Medulla oblongata (tissue), 1 donor: ENCODE measurements at regions not wholly inside any gene's neighbourhood (a gene's known extent, or its start where the extent isn't known, plus 50 kb on each side); places are given as distances from the start of the nearest gene placed in this dataset.

ENCODE experiments used
- DNase-seq: peaks from one replicate; pipeline ENCODE4 v3.0.0-alpha.2; 2015; ENCODE audit errors: extremely low spot score

DNA sequence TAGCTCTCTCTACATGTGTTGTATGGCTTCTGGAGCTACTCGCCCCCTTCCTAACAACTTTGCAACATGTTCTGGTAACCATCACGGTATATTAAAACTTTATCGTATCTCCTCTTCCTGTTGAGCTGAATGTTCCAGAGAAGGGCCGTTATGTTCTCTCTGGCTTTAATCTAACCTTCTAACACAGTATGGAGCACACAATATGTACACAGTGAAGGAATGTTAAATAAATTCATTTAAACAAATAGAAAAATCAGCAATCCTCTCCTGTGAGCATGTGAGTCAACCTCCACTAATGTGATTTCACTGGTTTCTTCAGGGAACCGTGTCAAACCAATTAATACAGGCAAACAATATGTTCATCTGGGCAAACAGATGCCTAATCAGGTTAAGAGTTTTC lies 319.5 kb upstream of the OR4E1 start:
- DNase-seq = no peak

DNA sequence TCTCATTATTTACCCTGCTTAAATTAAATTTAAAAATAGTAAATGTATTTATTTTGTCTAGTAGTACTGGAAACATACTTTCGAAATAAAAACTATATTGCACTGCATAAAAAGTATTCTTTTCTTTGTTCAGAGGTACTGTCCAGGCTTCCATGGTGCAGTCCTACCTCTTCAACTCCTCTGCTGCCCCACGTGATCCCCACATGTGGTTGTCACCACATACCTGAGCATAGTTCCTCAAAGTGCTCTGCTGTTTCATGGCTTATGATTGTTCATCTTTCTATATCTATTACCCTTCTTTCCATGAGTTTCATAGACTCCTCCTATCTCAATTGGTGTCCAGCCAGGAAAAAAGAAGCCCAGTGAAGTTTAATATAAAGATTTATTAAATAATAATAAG lies 317.5 kb upstream of the OR4E1 start:
- no peak for DNase-seq

DNA sequence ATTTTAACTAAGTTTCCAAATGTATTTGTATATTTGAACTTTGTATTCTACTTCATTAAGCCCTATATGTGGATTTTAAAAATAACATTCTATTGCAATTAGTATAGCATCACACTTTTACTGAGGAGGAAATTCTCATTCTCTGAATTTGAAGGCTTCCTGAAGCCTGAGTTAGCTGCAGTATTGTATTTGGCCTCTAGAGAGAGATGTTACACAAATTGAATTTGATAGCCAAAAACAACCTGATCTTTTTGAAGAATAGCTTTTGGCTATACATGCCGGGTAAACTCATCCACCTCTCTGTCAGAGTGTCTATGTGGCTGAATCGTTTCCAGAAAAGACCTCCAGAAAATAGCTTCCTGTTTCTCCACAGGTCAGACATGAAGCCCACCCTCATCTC lies 316.5 kb upstream of the OR4E1 start:
- DNase-seq = peak; percentile 13

DNA sequence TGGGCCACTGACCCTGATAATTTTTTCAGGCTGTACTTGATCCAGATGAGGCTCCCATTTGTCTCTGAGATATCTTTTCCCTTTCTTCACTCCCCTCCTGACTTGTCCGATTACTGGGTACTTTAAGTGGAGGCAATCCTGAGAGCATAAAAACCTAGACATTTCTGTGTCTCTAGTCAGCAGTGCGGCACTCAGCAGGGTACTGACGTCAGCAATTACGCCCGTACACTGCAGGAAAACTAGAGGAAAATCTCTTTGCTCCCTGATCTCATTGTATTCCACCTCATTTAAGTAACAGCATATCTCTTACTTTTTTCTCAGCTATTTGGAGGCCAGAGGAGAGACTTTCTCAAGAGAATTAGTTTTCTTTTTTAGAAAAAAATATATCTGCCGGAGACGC lies 315.5 kb upstream of the OR4E1 start:
- DNase-seq = no peak

DNA sequence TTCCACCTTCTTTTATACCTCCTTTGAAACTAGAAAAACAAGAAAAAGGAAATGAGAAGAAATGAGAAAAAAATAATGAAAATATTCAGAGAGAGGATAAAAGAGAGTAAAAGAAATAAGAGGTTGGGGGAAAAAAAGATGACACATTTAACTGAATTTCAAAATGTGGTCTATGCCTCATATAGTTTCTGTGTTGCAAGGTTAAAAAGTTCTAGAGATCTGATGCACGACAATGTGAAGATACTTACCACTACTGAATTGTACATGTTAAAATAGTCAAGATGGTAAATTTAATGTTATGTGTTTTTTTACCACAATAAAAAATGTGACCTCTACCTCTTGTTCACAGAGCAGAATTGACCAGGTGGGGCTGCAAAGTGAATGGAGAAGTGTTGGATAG lies 314.8 kb upstream of the OR4E1 start:
- no peak for DNase-seq

DNA sequence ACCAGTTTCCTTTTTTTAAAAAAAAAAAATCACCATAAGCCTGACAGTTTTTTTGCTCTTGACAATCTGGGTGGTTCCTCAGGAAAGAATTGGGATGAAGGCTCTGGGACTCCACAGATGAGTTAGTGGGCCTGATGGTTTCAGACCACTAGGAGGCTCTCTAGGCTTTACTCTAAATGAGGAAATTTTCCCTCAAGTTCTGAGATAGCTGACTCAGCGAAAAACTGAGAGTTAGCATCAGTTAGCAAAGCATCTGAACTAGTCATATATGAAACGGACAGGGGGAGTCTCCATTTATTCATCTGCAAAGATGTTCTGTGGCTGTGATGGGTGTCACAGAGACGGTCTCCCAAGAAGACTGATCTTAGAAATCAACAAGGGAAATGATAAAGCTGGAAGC lies 314.3 kb upstream of the OR4E1 start:
- peak; percentile 19 for DNase-seq

DNA sequence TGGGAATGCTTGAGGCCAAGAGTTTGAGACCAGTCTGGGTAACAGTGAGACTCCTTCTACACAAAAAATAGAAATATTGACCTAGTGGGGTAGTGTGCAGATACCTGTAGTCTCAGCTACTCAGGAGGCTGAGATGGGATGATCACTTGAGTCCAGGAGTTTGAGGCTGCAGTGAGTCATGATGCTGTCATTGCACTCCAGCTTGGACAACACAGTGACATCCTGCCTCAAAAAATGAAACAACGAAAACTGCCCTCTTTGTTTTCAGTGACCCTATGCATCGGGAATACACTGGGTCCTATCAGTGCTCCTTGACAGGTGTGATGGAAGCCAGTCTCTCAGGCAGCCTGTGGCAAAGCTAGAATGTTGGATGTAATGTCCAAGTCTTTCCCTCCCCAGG lies 311.5 kb upstream of the OR4E1 start:
- no peak for DNase-seq

DNA sequence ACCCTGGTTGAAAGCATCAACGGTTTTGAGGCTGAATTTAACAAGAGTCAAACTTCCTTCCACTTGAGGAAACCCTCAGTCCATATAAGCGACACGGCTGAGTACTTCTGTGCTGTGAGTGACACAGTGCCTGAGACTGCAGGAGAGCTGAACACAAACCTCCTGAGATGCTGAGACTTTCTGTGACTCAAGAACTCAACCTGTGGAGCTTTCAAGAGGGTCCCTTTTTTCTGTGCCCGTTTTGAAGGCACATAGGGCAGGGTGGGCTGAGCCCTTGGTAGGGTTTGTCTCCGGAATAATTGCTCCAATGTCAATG lies 305.3 kb upstream of the OR4E1 start:
- DNase-seq = no peak

DNA sequence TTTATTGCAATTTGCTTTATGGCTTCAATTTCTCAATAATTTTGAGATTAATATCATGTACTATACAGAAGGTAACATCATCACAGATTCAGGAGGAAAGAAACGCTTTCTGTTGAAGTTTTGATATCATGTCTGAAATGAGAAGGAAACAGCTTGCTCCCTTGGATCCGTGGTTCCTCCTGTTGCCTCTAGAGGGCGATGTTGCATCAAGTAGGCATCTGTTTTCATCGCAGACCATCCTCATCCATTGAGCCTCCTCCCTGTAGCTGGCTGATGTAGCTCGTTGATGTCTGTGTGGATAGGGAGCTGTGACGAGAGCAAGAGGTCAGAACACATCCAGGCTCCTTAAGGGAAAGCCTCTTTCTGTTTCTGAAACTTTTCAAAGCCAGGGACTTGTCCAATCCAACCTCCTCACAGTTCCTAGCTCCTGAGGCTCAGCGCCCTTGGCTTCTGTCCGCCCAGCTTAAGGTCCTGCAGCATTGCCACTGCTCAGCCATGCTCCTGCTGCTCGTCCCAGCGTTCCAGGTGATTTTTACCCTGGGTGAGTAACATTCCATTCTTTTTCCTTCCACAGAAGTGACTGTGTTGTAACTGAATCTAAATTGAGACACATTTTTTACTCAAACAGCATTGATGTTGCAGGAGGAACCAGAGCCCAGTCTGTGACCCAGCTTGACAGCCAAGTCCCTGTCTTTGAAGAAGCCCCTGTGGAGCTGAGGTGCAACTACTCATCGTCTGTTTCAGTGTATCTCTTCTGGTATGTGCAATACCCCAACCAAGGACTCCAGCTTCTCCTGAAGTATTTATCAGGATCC lies 304.8 kb upstream of the OR4E1 start:
- peak; percentile 50 for DNase-seq

DNA sequence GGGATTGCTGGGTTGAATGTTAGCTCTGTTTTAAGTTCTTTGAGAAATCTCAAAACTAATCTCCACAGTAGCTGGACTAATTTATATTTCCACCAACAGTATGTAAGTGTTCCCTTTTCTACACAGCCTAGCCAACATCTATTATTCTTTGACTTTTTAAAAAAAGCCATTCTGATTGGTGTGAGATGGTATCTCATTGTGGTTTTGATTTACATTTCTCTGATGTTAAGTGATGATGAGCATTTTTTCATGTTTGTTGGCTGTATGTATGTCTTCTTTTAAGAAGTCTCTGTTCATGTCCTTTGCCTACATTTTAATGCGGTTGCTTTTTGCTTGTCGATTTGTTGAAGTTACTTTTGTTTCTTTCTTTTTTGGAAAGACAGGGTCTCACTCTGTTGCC lies 301.1 kb upstream of the OR4E1 start:
- DNase-seq = no peak

DNA sequence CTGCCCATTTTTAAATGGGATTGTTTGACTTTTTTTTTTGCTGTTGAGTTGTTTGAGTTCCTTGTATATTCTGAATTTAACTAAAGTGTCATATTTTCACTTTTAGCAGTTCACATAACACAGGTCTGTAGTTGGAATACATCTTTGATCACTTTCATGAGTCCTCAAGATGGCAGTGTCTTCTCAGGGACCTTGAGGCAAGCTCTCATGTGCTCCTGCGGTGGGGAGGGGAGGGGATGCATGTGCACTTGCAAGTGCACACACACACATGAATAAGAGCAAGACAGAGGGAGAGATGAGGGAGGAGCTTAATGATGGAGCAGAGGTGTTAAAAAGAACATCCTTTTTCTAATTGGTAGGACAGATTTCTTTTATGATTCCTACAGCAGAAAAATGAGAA lies 291.4 kb upstream of the OR4E1 start:
- no peak for DNase-seq

DNA sequence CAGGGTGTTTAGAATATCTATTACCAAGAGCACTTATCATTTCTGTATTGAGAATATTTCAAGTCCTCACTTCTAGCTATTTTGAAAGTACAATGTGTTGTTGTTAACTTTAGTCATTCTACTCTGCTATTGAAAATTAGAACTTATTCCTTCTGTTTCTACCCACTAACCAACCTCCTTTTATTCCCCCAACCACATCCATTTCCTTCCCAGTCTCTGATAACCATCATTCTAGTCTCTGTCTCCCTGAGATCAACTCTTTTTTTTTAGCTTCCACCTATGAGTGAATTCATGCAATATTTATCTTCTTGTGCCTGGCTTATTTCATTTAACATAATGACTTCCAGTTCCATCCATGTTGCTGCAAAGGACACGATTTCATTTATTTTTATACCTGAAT lies 290.6 kb upstream of the OR4E1 start:
- DNase-seq = no peak

DNA sequence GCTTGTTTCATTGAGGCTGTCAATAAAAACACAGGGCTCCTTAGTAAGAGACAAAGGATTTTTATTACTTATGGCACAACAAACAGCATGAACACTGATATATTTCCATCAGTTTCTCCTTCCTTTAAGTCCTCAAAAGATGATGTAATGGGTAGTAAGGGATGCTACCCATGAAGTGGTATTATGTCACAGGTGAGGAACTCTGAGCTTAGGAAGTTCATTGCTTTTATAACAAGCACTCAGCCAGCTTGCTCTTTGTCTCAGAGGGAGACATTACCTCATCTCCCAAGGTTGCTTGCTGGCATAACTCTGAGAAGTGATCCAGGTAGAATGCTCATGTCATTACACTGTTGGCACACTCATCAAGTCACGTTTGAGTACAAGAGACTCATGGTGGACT lies 287.0 kb upstream of the OR4E1 start:
- no peak for DNase-seq

DNA sequence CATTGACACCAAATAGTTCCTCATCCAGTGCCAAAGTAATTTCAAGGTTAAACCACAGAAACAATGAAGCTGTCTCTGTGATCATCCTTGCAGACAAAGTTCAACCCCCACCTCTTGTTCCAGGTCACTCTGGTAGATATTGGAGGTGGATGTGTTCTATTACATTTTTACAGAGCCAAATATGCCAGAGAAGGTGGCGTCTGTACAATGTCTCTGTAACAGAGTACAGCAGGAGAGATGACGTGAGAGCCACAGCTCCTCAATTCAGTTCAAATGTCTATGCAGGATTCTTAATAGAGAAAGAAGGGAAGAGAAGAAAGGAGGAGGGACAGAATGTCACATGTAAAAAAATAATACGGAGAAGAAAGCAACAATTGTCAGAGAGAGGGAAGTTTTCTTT lies 268.3 kb upstream of the OR4E1 start:
- no peak for DNase-seq

DNA sequence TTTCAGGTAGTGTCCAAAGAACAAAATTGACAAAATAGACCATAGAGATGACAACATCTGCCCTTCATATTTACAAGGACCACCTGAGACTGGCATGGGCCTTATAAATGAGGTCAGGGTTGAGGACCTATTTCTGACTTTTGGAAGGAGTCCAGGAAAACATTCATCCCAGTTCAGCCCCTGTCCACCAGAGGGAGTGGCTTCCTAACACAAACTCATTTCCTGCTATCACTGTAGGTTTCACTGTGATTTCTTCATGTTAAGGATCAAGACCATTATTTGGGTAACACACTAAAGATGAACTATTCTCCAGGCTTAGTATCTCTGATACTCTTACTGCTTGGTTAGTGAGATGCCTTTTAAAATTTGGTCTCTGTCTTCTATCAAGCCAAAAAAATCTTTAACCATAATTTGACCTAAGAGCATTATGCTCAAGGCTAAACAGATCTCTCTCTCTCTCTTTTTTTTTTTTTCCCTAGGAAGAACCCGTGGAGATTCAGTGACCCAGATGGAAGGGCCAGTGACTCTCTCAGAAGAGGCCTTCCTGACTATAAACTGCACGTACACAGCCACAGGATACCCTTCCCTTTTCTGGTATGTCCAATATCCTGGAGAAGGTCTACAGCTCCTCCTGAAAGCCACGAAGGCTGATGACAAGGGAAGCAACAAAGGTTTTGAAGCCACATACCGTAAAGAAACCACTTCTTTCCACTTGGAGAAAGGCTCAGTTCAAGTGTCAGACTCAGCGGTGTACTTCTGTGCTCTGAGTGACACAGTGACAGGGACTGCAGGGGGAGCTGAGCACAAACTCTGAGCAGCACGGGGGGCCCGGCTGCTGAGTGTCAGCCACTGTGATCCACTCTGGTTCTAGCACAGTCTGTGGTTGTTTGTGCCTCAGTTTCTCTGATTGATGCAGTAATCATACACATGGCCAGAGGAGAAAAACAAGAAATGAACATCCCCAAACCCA lies 267.6 kb upstream of the OR4E1 start:
- DNase-seq = peak; percentile 9

DNA sequence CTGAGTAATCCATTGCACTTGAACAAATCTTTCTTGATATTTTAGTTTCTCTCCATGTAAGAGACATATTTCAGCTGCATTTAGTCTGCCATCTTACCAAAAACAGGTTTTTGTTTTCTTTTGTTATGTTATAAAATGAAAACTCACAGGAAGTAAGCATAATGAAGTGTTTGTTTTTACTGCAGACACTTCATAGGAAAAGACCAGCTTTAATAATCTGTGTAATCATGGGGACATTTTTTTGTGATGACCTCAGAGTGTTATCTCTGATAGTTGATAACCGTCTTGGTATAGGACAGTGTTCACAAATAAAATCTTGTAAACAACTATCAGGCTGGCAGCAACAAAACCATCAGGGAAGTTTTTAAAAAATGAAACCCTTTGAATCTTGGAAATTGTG lies 266.2 kb upstream of the OR4E1 start:
- no peak for DNase-seq

DNA sequence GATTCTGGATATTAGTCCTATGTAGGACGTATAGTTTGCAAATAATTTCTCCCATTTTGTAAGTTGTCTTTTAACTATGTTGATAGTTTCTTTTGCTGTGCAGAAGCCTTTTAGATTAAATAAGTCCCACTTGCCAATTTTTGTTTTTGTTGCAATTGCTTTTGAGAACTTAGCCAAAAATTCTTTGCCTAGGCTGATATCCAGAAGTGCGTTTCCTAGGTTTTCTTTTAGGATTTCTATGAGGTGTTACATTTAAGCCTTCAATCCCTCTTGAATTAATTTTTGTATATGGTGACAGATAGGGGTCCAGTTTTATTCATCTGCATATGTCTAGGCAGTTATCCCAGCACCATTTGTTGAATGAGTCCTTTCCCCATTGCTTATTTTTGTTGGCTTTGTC lies 264.4 kb upstream of the OR4E1 start:
- DNase-seq = no peak

DNA sequence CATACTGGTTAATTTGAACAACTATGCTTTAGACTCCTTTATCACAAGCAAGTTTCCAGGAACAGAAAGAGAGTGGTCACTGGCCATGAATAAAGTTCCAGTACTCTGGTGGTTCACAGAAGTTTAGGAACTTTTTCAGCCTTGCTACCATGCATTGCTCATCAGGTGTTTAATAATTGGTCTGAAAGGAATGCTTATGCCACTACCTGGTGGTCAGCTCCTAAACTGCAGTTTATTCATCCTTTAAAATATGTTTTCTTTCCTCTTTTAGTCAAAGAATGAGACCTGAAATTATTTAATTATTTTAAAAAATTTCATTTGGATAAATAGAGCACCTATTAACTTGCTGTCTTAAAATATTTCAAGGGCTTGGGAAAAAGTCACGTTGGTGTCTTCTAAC lies 260.1 kb upstream of the OR4E1 start:
- no peak for DNase-seq

DNA sequence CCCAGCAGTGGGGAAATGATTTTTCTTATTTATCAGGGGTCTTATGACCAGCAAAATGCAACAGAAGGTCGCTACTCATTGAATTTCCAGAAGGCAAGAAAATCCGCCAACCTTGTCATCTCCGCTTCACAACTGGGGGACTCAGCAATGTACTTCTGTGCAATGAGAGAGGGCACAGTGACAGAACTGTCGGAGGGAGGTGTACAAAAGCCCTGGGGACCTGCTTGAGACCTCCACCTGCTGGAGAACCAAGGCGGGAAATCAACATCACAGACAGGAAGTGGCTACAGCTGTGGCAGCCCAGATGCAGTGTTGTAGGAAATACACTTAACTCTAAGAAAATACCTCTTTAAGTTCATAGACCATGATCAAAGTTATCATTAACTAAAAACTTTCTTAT lies 250.9 kb upstream of the OR4E1 start:
- no peak for DNase-seq

DNA sequence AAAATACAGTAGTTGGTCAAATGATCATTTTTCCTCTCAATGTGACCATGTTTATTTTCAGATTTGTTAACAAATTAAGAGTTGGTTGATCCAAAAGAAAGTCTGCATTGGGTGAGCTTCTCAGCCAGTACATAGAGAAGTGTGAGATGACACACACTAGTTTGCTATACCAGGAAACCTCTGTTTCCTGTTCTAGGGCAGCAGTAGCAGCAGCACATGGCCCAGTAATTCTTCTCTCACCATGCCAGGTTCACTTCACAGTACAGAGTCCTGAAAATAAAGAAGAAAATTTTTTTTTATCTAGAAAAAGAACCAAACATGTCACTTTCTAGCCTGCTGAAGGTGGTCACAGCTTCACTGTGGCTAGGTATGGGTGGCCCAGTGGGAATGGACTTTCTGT lies 250.2 kb upstream of the OR4E1 start:
- DNase-seq = no peak

DNA sequence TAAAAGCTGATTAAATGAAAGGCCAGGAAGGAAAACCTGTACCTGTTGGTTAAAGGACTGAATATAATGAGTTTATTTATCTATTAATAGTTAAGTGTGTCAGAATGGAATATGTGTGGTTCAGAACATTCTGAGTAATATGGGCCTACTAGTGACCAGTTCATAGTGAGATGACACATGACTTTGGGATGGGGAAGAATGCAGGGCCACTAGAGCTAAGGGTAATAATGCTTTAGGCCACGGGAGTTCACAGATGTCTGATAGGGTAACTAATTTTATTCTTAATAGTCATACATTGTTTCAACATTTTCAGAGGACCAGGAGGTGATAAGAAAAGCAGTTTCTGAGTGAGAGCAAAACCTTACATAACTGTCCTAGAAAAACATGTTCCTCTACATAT lies 247.8 kb upstream of the OR4E1 start:
- DNase-seq = no peak

DNA sequence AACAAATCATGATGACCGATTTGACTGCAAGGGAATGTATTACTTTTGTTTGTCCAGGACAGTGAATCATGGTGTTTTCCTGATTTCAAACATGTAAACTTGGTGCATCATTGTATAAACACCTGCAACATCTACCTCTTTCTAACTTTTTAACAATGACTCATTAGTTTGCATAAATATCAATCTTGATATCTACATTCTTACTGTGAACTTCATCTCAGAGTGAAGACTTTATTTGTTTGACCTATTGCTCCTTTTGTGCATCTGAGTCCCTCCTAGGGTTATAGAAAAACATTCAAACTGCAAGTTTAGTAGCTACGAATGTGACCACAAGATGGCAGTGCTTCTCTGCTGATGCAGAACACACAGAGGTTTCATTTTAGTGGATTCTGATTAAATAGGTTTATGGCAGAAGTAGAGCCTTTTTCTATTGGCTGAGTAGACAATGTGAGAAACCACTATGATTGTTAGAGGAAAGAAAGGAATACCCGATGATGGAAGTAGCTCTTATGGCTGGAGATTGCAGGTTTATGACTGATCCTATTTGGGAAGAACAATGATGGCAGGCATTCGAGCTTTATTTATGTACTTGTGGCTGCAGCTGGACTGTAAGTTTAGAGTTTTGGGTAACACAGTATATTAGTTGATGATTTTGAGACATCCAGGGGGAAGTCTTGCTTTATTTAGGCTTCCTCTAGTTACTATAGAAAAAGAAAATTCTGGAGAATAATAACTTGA lies 244.2 kb upstream of the OR4E1 start:
- peak; percentile 85 for DNase-seq

DNA sequence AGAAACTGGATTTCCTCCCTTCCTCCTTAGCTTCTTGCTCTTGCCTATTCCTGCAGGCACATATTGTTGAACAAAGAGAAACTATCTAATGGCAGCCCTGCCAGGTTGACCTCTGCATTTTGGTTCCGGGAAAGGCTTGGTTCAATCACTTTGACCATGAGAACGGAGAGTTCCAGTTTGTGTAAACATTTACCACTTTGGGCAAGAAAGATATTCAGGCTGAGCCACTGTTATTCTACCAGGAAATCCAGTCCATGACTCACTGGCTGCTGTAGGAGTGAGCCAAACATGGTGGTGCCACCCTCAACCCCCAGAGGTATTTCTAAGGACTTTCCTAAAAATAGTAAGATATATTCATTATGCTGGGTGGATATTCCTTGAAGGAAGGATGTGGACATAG lies 242.2 kb upstream of the OR4E1 start:
- no peak for DNase-seq
